ENCODE measurements at regions not wholly inside any gene's neighbourhood (a gene's known extent, or its start where the extent isn't known, plus 50 kb on each side); places are given as distances from the start of the nearest gene placed in this dataset.

GRCh38 chr13:55230570-55230908, 1910.2 kb upstream of the PRR20A start:
- TF ChIP-seq CTCF (conservative IDR thresholded peaks at IDR 0.05; ENCODE audit: low read depth, low read length) (no peak), EZH2 (IDR thresholded peaks at IDR 0.05; ENCODE audit: borderline replicate concordance, low read depth, low read length, poor library complexity, severe bottlenecking) (no peak)
